Daoy (cell line): ENCODE measurements at regions not wholly inside any gene's neighbourhood (a gene's known extent, or its start where the extent isn't known, plus 50 kb on each side); places are given as distances from the start of the nearest gene placed in this dataset.

Source experiments
- DNase-seq: peaks from one replicate; pipeline ENCODE4 v3.0.0-alpha.2; 2015; ENCODE audit warnings: low read depth

DNA sequence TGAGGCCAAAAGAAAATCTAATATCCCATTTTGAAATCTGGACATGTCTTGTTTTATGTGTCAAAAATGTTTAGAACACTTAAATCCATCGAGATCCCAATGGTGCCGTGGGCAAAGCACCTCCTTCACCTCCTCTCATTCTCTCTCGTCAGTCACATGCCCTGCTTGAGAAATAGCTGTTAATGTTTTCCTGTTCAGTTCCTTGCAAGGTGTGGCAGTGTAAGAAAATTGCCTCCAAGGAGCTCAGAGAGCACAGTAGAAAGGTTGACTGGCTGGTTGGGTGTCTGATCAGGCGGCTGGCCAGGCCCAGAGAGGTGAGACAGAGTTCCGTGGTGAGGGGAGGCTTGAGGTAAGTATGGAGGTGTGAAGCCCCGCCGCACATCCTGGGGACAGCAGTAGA lies 210.2 kb downstream of the TSN start:
- no peak for DNase-seq

DNA sequence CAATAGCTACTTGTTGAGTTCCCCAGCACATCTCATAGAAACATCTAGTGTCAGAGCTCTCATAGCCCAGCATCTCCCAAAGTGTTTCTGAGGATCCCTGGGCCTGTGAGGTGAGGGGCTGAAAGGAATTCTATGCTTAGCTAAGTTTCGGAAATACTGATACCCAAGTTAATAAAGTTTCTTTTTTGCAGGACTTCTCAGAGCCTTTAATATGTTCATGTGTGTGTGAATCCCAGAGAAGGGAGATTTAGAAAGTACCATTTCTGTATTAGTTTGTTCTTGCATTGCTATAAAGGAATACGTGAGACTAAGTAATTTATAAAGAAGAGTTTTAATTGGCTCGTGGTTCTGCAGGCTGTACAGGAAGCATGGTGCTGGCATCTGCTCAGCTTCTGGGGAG lies 211.2 kb downstream of the TSN start:
- DNase-seq = no peak

DNA sequence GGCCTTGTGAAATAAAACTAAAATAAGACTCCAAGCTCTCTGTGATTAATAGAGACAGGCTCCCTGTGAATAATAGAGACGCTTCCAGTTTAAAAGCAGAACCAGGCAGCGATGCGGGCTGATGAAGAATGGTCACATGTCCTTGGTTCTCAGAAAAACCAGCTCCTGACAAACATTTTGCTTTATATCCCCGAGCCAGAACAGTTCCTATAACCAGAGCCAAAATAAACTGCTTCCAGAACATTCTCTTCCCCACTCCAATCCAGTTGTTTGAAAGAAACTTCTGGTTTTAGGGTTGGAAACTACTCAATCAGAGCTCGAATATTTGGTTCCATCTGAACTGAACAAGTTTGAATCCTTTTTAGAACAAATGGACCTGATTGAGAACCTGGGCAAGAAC lies 213.7 kb downstream of the TSN start:
- DNase-seq = no peak

DNA sequence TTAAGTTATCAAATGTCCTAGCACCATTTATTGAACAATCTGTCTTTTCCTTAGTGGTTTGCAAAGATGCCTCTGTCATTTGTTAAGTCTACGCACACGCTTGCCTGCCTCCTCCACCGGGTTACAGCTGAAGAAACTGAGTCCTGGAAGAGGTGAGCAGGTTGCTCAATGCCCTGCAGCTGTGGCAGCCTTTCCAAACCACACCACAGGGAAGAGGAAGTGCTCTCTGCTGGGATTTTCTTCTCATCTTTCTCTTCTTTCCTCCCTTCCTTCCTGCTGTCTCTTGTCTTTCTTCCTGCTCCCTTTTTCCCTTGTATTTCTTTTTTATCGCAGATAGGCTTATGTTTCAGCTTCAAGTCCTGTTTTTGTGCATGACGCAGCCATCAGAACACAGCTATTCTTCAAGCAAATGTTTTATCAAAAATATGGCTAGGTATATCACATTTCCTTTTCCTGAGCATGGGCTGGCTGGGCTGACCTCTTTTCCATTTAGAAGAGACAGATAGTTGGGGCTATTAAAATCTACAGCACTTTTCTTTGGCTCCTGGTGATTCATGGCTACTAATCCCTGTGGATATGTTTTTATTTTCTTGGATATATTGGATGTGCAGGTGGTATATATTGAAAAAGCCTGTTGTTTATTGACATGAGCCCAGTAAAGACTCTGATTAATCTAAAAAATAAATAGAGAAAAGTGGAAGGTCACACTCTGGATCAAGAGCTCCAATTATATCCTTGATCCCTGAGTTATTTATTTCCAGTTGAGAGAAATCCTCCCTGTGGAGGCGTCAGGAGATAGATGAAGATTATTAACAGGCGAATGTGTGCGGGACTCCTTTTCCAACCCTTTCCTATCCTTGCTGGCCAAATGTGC lies 214.6 kb downstream of the TSN start:
- DNase-seq = no peak

DNA sequence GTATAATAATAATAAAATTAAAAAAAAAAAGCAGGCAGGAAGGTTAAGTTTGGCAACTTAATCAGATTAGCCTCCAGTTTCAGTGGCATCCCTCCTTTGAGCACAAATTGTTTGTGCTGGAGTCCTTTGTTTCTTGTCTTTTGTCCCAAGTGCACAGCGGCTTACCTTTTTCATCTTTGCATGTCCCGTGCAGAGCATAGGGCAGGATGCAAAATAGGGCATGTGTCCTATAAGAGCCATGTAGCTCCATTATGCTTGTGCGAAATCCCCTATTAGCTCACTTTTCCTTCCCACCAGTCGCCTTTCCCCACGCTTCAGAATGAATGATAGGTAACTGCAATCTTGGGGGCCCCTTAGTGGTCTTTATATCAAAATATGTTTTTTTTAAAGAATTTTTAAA lies 216.8 kb downstream of the TSN start:
- DNase-seq = no peak

DNA sequence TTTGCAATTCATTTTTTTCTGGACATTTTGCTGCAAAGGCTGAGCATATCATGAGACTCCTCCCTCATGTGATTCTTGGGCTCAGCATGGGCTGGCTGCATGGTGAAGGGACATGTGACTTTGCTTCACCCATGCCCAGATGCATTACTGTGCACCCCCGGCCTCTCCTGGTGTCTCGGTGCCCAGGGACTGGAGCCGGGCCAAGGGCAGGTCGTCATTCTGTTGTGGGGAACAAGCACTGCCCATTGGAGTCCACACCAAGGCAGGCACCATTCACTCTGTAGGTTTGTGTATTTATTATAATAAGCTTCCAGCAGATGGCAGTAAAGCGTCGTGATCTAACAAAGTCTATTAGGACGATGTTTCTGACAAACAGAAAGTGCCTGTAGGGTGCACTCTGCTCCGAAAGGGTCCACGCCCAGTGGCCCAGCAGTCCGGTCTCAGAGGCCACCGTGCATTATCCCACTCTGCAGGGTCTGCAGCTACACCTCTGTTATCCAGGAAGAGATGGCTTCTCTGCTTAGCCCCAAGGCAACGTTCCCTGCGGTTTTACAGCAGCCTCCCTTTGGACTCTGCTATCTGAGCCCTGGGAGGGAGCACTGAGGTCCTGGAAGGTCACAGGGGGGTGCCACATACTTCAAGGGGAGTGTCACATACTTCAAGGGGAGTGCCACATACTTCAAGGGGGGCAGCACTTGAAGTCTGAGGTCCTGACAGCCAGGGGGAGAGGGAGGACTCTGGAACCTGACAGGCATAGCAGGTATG lies 219.6 kb downstream of the TSN start:
- peak; percentile 74 for DNase-seq

DNA sequence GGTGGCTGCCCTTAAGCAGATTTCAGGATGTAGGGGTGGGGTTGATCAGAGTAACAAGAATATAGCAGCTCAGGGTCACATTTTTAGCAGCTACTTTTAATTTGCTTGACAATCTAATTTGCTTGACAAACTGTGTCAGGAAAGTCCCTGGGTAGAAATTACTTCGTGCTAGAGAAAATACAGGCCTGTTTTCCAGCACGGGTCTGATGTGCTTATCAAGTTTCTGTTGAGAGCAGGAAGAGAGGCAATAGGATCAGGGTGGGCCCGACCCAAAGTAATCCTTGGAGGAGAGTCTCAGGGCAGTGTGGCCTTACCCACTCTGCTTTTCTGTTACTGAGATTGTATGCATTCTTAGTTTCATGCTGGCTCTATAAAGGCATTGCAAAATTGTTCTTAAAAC lies 221.5 kb downstream of the TSN start:
- no peak for DNase-seq

DNA sequence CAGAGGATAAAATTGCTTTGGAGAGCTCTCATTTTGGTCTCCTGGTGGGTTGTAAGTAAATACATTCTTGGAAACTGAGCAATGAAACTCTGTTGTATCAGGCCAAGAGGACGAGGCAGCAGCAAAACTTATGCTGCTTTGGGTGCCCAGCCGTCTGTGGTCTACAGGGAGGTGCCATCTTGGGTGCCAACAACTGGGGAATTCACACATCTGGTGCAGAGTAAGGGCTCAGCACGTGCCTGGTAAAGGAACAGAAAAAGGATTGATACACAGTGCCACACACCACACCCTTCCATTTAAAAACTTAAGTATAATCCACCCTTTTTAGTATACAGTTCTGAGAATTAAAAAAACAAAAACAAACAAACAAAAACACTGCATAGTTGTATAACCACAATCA lies 221.9 kb downstream of the TSN start:
- no peak for DNase-seq

DNA sequence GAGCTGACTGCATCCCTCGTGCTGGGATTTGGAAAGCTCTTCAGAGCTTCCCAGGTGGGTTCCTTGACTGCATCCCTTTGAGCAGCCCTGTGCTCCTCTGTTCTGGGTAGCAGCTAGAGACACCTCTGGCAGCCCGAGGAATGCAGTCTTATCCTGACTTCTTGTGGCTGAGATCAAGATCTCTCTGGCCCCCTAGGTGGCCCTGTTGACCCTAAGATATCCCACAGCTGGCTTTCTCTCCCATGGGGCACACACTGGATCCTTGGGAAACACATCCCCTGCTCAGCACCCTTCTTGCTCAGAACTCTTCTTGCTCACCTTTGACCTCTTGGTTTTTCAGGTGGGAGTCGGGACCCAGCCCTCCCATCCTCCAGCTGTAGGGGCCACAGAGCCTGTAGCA lies 237.2 kb downstream of the TSN start:
- no peak for DNase-seq

DNA sequence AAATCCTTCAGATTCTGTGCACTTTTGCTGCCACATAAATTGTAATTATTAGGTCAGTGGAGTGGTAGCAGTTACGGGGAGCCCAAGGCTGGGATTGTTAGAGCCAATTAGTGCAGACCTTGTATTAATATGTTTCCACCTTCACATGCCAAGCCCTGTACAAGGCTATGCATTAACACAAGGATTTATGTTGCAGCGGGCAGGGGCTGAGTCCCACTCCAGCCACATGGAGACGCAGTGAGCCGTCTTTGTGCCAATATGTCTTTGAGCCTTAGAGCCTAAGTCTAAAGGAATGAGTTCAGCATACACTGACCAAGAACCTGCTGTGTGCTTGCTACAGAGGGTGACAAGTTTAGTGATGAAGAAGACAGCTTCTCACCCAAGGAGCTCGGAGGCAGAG lies 238.2 kb downstream of the TSN start:
- no peak for DNase-seq

DNA sequence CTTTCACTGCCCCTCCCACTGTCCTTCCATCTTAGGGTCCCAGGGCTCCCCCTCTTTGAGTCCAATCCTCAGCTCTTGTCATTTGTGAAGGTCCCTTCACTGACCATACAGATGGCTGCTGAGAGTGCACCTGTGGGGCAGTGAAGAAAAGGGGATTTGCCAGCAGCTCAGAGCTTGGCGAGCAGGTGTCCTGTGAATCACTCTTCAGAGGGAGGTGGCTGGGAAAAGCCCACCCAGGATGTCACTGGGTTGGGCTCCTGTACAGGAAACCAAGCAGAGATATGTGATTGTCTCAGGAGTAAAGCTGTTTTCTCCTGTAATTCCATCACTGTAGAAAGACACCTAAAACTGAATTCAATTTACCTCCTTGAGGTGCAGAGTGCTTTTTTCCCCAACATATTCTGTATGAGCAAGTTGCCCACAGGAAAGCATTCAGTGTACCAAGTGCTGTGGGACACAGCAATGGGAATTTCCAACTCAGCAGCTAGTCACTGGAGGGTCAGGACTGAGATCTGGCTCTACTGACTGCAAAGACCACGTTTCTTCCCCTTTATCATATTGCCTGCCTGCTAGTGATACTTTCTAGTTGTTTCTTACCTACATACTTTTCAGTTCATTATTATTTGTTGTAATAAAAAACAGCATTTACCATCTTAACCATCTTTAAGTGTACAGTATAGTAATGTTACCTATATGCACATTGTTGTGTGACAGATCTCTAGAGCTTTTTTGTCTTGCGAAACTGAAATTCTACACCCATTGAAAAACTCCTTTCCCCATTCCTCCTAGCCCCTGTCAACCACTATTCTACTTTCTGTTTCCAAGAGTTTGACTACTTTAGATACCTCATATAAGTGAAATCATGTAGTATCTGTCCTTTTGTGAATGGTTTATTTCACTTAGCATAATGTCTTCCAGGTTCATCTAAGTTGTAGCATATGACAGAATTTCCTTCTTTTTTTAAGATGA lies 239.1 kb downstream of the TSN start:
- DNase-seq = no peak

DNA sequence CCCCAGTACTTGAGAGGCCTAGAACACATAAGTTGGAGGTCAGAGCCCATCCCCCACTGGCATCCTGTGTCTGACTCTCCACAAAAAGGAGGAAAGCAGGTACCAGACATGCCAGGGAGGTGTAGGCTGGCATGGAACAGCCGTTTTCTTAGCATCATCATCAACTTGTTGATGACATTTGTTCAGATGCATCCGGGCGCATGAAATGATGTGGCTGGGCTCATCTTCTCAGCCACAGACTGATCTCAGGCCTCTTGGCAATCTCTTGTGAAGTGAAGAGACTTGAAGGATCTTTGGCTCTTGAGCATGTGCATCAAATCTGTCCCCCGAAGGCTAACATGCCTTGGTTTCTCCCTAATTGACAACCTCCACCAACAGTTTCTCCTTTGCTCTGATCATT lies 243.3 kb downstream of the TSN start:
- DNase-seq = no peak

DNA sequence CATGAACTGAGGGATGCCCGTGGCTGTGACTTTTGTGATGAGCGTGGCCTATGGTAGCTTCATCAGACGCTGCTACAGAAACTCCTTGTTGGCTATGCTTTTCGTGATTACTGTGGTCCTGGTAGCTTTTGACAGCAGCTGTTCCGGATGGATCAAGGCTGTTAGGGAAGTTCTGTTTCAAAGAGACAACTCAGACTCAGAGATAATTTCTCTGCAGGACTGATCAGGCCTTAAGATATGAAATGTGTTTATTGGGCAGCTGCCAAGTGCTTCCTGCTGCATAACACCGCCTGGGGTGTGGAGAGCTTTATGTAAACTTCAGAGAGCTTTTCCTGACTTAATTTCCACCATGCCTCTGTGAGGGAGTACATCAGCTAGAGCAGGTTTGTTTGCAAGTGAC lies 243.8 kb downstream of the TSN start:
- peak; percentile 78 for DNase-seq

DNA sequence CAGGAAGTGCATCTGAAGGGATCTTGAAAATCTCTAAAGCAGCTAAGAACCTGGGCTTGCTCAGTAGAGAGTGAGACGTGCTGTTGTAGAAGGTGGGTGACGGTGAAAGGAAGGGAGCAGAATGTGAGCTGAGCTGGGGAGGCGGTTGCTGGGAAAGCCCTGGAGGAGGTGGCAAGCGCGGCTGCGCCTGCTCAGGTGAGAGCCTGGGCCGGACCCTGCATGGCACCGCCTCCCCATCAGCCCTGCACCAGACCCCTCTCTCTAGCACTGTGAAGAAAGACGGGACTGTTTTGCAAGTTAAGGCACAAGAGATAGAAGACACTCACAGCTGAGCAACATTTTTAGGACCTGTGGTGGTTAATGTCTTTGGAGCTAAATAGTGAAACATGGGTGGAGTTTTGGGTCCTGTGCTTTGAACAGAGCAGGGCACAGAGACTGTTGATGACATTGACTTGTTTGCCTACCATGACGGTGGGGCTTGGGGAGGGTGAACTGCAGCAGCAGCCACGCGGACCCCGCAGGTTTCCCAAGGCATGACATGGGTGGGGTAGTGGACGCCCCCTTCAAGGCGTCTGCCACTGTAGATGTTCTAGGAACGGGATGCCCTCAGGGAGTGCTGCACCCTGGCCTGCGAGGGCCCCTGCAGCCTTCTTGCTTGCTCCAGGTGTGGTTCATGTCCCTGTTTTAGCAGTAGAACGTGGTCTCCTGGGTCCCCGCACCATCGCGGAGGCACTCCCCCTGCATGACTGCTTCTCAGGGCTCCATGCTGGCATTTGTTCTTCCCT lies 245.3 kb downstream of the TSN start:
- DNase-seq = no peak

DNA sequence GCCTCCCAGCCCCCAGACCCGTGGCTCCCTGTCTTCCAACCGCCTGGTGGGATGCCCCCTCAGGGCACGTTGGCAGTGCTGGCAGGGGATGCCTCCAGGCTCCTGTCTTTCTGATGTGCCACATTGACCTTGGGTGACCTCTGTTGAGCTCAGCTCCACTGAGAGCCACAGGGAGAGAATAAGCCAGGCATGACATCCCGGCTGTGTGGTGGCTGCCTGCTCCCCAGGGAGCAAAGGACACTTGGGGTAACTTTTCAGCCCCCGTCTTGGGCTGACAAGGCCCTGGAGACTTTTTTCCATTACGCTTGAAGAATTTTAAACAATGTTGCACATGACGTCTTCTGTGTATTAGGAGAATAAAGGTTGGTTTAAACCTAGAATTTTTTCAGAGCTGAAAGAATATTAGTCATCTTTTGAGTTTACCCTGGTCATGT lies 246.0 kb downstream of the TSN start:
- DNase-seq = no peak

DNA sequence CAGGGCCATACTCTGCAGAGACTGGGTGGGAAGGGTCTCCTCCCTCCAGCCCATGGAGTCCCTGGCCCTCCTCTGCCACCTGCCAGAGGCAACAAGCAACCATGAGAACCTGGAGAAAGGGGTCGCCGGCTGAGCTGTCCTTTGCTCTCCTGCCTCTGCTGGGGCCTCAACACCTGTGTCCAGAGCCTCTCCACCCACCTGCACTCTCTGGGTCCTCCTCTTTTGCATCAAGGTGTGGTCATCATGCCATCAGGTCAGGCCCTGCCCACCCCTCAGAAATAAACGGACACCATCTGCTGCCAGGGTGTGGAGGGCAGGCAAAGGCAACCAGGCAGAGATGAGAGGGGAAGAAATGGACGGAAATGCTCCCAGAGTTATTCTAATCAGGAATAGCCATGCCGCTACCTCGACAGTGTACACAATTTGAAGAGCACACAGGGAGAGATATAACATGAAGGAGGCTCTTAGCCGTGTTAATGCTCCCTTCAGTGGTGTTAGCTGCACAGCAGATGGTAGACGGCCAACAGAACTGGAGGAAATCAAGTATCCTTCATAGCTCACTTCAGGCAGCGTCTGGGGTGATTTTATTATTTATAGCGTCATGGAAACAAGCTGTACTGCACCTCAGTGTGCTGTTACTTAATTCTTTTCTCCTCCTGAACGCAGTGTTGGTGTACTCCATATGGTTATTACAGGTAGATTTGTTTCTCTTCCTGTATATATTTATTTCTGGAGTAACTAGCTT lies 247.9 kb downstream of the TSN start:
- no peak for DNase-seq

DNA sequence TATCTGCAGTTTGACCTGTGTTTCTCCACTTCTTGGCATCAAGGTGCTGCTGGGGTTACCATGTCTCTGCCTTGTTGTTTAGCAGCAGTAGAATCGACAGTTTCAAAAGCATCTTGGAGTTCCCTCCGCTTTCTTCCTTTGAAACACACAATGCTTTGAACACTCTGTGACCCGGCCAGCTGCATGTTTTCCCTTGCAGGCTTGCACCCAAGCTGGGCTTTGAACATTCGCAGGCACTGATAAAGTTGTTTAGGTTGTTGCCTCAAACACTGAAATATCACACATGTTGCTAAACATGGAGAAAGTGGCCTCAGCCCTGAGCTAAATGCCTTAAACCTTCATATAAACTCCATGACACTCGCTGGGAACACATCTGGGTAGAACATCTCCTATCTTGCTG lies 251.7 kb downstream of the TSN start:
- no peak for DNase-seq

DNA sequence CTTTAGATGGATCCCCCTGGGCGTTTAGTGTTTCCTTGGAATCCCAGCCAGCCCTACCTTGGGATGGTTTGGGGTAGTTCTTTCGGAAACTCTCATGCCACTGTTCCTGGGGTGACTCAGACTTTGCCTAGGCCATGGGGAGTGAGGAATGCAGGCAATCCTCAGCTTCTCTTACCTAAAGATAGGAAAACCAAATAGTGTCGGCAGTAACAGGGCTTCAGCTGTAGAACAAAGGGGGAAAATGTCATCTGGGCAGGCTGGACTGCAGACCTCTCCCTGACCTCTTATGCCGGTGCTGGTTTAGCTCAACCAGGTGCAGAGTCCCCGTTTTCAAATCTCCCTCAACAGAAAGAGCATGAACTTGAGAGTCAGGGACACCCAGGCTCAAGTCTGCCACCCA lies 252.1 kb downstream of the TSN start:
- peak; percentile 58 for DNase-seq

DNA sequence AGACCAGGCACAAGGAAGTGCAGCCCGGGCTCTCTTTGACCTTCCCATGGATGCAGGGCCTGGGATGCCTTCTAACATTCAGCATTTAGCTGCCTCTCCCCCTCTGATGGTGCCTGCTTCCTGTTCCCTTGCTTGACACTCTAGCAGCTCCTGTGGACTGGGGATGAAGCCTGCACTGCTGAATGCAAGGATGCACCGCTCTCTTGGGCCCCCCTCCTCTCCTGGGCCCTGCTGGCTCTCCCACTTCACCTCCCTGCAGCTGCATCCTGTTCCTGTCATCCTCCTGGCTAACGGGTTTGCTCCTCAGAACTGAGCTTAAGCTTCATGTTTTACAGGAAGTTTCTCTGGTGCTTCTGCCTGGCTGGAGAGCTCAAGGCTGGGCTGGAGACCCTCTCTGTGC lies 254.1 kb downstream of the TSN start:
- DNase-seq = no peak

DNA sequence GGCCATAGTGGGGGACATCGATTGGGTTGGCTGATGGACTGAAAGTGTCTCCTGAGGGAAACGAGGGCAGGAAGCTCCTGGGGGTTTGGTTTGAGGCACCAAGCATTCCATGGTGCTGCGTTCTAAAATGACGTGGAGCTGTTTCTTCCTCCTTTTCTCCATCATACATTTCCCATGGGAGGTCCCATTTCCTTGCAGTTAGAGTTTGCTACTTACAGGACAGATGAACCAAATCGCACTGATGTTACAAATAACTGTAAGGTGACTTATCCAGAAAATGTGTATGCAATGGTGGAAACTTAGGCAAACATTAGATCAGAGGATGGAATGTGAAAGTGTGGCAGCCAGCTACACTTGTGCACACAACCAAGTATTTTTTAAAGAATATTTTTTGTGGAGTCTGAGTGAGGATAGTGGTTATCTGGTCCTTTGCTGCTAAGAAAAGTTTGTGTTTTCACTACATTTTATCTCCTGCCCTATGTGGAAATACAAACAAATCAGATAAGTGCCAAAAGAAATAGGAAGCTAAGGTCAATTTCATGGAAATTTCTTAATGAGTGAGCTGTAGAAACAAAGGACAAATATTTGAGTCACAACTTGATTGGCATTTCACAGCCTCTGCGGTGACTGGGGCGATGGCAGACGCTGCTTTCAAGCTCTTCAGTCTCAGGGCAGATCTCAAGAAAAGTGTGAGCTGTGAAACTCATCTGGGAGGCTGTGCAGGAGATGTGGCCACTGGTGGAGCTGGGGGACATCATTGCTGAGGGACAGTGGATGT lies 256.2 kb downstream of the TSN start:
- peak; percentile 52 for DNase-seq
